Pancreas (tissue), 10 donors: ENCODE measurements at regions not wholly inside any gene's neighbourhood (a gene's known extent, or its start where the extent isn't known, plus 50 kb on each side); places are given as distances from the start of the nearest gene placed in this dataset.
A peak's percentile ranks its signal among the peaks of the same experiment; 100 is the strongest.

Source experiments
- ATAC-seq, 4 donors: fragments of 200-7000 bp; cut with Tn5 transposase; one replicate each; pipeline versions ENCODE4 v1.8.0 to v1.9.1; 2020; ENCODE audit warnings: mild to moderate bottlenecking in 4 of 4, moderate library complexity in 4 of 4
- DNase-seq, 6 donors: peaks; one replicate each; pipeline ENCODE4 v3.0.0-alpha.2; 2020
- FAIRE-seq: peaks from 2 replicates; lab custom pipeline; 2012; peaks lifted over from hg19 to GRCh38; lab: Jason Lieb, UNC
- H3K27ac ChIP-seq, 4 donors: fragments of 200-600 bp; sonication (generic); 1 replicate in 3 of 4; 2 replicates in 1 of 4; pipeline versions ENCODE4 v1.5.0 to v1.8.0; 2020
- H3K27me3 ChIP-seq, 4 donors: fragments of 200-600 bp; one replicate each; pipeline ENCODE4 v1.8.0; 2021
- H3K36me3 ChIP-seq, 3 donors: fragments of 200-600 bp; sonication (generic) in 1 of 3; one replicate each; pipeline versions ENCODE4 v1.5.0 to v1.8.0; 2020 to 2021
- H3K4me1 ChIP-seq, 3 donors: fragments of 200-600 bp; one replicate each; pipeline ENCODE4 v1.8.0; 2021
- H3K4me3 ChIP-seq, 4 donors: fragments of 200-600 bp; sonication (generic) in 2 of 4; one replicate each; pipeline versions ENCODE4 v1.5.0 to v1.8.0; 2020 to 2021
- H3K9me3 ChIP-seq, 4 donors: fragments of 200-600 bp; one replicate each; pipeline ENCODE4 v1.8.0; 2021
- WGBS, 2 donors: extraction: QIAGEN DNeasy Blood & Tissue Kit; methylation state at CpG; one replicate each; pipeline ENCODE4 v1.1.7; 2013; 5-methylcytosine and 5-hydroxymethylcytosine counted together
- intact Hi-C, 3 donors: fragments of 100-400 bp; cut with DNase I; formaldehyde crosslinking; loops; one replicate each; pipeline versions ENCODE4 v1.11.1 to v1.14.2; 2022
- TF ChIP-seq, protein P1 (sequence below), 4 donors: fragments of 200-600 bp; sonication (generic) in 3 of 4; IDR thresholded peaks; one replicate each; pipeline versions ENCODE4 v1.5.0 to v1.8.0; 2021; ENCODE audit warnings: antibody characterized with exemption in 4 of 4
- donor health status: healthy with polysubstance abuse.
- donor health status: DM: no; HTN: no; CAD: no; lungs with moderate emphysema.
- donor health status: DM: no; HTN: no; CAD: no.
- donor health status: control.
- donor health status: control.
- donor health status: Bipolar disorder and iron deficiency.
- donor health status: DM: yes; HTN: yes; CAD: no.
- donor health status: DM: no; HTN: no; CAD: no.
- donor health status: DM: no; HTN: no; CAD: no.
- donor health status: DM: yes; HTN: yes; CAD: no.

- TF ChIP-seq, protein P1, sequence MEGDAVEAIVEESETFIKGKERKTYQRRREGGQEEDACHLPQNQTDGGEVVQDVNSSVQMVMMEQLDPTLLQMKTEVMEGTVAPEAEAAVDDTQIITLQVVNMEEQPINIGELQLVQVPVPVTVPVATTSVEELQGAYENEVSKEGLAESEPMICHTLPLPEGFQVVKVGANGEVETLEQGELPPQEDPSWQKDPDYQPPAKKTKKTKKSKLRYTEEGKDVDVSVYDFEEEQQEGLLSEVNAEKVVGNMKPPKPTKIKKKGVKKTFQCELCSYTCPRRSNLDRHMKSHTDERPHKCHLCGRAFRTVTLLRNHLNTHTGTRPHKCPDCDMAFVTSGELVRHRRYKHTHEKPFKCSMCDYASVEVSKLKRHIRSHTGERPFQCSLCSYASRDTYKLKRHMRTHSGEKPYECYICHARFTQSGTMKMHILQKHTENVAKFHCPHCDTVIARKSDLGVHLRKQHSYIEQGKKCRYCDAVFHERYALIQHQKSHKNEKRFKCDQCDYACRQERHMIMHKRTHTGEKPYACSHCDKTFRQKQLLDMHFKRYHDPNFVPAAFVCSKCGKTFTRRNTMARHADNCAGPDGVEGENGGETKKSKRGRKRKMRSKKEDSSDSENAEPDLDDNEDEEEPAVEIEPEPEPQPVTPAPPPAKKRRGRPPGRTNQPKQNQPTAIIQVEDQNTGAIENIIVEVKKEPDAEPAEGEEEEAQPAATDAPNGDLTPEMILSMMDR (IDR thresholded peaks at IDR 0.05) = no peak
- no peaks in the 10 kb centered on the region for H3K27me3 ChIP-seq
- intact Hi-C loops = no loop called here
- FAIRE-seq = no peak
- H3K9me3 ChIP-seq = no peaks in the 10 kb centered on the region
- WGBS, 2 donors = 52 to 67% methylated on average over 2 of the region's 2 CpGs
- ATAC-seq = no peak
- no peaks in the 10 kb centered on the region for H3K36me3 ChIP-seq
- no peak overlapping the region for H3K27ac ChIP-seq
- no peak overlapping the region for H3K4me3 ChIP-seq
- DNase-seq = no peak
- no peaks in the 10 kb centered on the region for H3K4me1 ChIP-seq
These were observed 142.6 kb downstream of the SATB1 start for GRCh38 chr3:18282507-18282906.

DNA sequence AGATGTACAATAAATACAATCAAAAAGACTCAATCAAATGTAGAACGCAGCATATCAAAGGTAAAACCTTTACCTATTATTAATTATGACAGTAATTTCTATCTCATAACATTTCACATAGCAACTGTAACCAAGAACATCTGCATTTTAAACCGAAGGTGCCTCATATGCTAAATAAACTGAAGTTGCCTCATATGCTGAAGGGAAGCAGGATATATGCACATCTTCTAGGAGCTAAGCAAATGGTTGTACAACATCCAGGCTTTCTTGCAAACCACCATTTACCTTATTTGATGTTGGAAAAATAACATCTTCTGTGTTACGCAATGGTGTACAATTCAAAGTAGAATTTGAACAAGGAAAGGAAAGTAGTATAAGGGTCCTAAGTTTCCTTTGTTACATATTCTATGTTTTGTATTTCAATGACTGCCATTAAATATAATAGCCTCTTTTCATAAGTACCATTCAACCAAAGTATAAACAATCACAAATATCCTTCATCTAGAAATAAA is 145.9 kb downstream of the SATB1 start:
- DNase-seq = no peak
- Histone ChIP-seq H3K9me3 (no peaks in the 10 kb centered on the region), H3K4me1 (no peaks in the 10 kb centered on the region), H3K4me3 (no peak overlapping the region), H3K36me3 (no peaks in the 10 kb centered on the region), H3K27me3 (no peaks in the 10 kb centered on the region), H3K27ac (no peak overlapping the region)
- WGBS, 2 donors = 87 to 89% methylated on average over 3 of the region's 3 CpGs
- TF ChIP-seq, protein P1 (IDR thresholded peaks at IDR 0.05) = no peak
- FAIRE-seq = no peak
- no peak for ATAC-seq
- intact Hi-C loops = no loop called here

- WGBS, 2 donors = 39 to 54% methylated on average over 1 of the region's 1 CpG
- no peak for FAIRE-seq
- intact Hi-C loops = no loop called here
- Histone ChIP-seq H3K4me3 (no peak overlapping the region), H3K9me3 (no peaks in the 10 kb centered on the region), H3K27ac (no peak overlapping the region), H3K27me3 (no peaks in the 10 kb centered on the region), H3K36me3 (no peaks in the 10 kb centered on the region), H3K4me1 (no peaks in the 10 kb centered on the region)
- TF ChIP-seq, protein P1 (IDR thresholded peaks at IDR 0.05) = no peak
- no peak for DNase-seq
- peak in 3 of 4 donors; percentile 20 to 53 (median 24) for ATAC-seq
These were observed 160.3 kb downstream of the SATB1 start for GRCh38 chr3:18264853-18265252.

DNA sequence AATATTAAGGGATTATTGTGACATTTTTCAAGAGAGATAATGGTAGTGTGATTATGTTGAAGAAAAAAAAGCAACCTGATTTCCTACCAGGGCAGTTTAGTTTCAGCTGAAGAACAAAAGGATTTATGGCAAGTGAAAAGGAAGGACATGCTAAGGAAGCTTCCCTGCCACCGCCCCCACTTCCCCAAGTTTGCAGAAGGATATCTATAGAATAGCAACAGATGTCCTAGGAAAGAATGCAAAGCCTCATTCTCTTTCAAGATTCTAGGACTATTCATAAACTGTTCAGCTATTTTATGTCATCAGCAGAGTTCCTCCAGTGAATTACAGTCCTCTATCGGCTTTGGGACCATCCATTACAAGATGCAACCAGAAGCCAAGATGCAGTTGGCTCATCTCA is 160.8 kb downstream of the SATB1 start:
- TF ChIP-seq, protein P1 (IDR thresholded peaks at IDR 0.05) = no peak
- FAIRE-seq = no peak
- no peak for ATAC-seq
- intact Hi-C loops = no loop called here
- DNase-seq = no peak
- Histone ChIP-seq H3K27ac (no peak overlapping the region), H3K9me3 (no peaks in the 10 kb centered on the region), H3K4me3 (no peak overlapping the region), H3K27me3 (no peaks in the 10 kb centered on the region), H3K4me1 (no peaks in the 10 kb centered on the region), H3K36me3 (no peaks in the 10 kb centered on the region)
- WGBS, 2 donors = 79% methylated on average over 2 of the region's 2 CpGs

GRCh38 chr3:18258492-18258891 is 166.6 kb downstream of the SATB1 start:
- TF ChIP-seq, protein P1 (IDR thresholded peaks at IDR 0.05) = no peak
- no peak for FAIRE-seq

More at GRCh38 chr3:18258492-18258891, 166.6 kb downstream of the SATB1 start:
- Histone ChIP-seq H3K9me3 (peaks cover 0 to 3% (median 0%) of the 10 kb centered on the region in 4 donors), H3K27ac (no peak overlapping the region), H3K27me3 (no peaks in the 10 kb centered on the region), H3K4me1 (no peaks in the 10 kb centered on the region), H3K36me3 (no peaks in the 10 kb centered on the region), H3K4me3 (no peak overlapping the region)
- 93 to 95% methylated on average over 7 of the region's 7 CpGs for WGBS, 2 donors
- ATAC-seq (no peak), DNase-seq (no peak)
- intact Hi-C loops = no loop called here
